Keratinocyte (primary cell): ENCODE measurements at regions not wholly inside any gene's neighbourhood (a gene's known extent, or its start where the extent isn't known, plus 50 kb on each side); places are given as distances from the start of the nearest gene placed in this dataset.

Source experiments
- DNase-seq: peaks from one replicate; pipeline ENCODE4 v3.0.0-alpha.2; 2011; ENCODE audit warnings: low read depth, missing footprints, low spot score
- FAIRE-seq: peaks from 2 replicates; lab custom pipeline; 2011; peaks lifted over from hg19 to GRCh38; lab: Jason Lieb, UNC
- H2AFZ ChIP-seq: 2 replicates; pipeline ENCODE4 v1.6.0; 2012; ENCODE audit warnings: low read length, control low read depth, inconsistent platforms; ENCODE audit not compliant: control insufficient read depth
- H3K27ac ChIP-seq: 2 replicates; pipeline ENCODE4 v1.5.1; 2011; ENCODE audit warnings: low read length; ENCODE audit not compliant: control insufficient read depth, insufficient read depth
- H3K27me3 ChIP-seq: 3 replicates; pipeline ENCODE4 v1.6.0; 2011; ENCODE audit warnings: low read length; ENCODE audit not compliant: control insufficient read depth, insufficient read depth; ENCODE audit errors: extremely low read depth
- H3K36me3 ChIP-seq, 2 experiments: 2 replicates in 1 of 2; 3 replicates in 1 of 2; pipeline ENCODE4 v1.5.1; 2011; ENCODE audit warnings: low read length in 2 of 2, mild to moderate bottlenecking in 1 of 2; ENCODE audit not compliant: control insufficient read depth in 2 of 2, insufficient read depth in 2 of 2; ENCODE audit errors: extremely low read depth in 1 of 2
- H3K4me1 ChIP-seq: 3 replicates; pipeline ENCODE4 v1.5.1; 2011; ENCODE audit warnings: low read length; ENCODE audit not compliant: control insufficient read depth, insufficient read depth; ENCODE audit errors: extremely low read depth
- H3K4me2 ChIP-seq: 3 replicates; pipeline ENCODE4 v1.6.0; 2011; ENCODE audit warnings: low read depth, low read length; ENCODE audit not compliant: control insufficient read depth, insufficient read depth; ENCODE audit errors: extremely low read depth
- H3K4me3 ChIP-seq, 3 experiments: fragments of 200-600 bp in 1 of 3; sonication (generic) in 1 of 3; 2 replicates in 2 of 3; 3 replicates in 1 of 3; pipeline ENCODE4 v1.5.1; 2011 to 2016; ENCODE audit warnings: low read length in 3 of 3, mild to moderate bottlenecking in 3 of 3, control low read depth in 2 of 3, inconsistent platforms in 1 of 3, low read depth in 1 of 3, mixed read lengths in 1 of 3, mixed run types in 1 of 3, moderate library complexity in 1 of 3; ENCODE audit not compliant: control insufficient read depth in 2 of 3, insufficient read depth in 2 of 3; ENCODE audit errors: extremely low read depth in 1 of 3
- H3K79me2 ChIP-seq: 2 replicates; pipeline ENCODE4 v1.6.0; 2012; ENCODE audit warnings: low read length; ENCODE audit not compliant: control insufficient read depth, insufficient read depth
- H3K9ac ChIP-seq: 3 replicates; pipeline ENCODE4 v1.6.0; 2011; ENCODE audit warnings: low read length; ENCODE audit not compliant: control insufficient read depth, insufficient read depth; ENCODE audit errors: extremely low read depth
- H3K9me1 ChIP-seq: 3 replicates; pipeline ENCODE4 v1.6.0; 2011; ENCODE audit warnings: low read length; ENCODE audit not compliant: control insufficient read depth, insufficient read depth; ENCODE audit errors: extremely low read depth
- H3K9me3 ChIP-seq: 2 replicates; pipeline ENCODE4 v1.5.1; 2012; ENCODE audit warnings: low read depth, low read length; ENCODE audit not compliant: control insufficient read depth
- H4K20me1 ChIP-seq: 3 replicates; pipeline ENCODE4 v1.6.0; 2011; ENCODE audit warnings: low read length; ENCODE audit not compliant: control insufficient read depth, insufficient read depth; ENCODE audit errors: extremely low read depth
- EZH2 ChIP-seq: IDR thresholded peaks from one replicate; pipeline ENCODE4 v1.6.1; 2012; ENCODE audit warnings: inconsistent platforms, mild to moderate bottlenecking, low read length, moderate library complexity
- dilution Hi-C: fragments of 300-500 bp; cut with MboI; formaldehyde crosslinking; loops from one replicate; pipeline ENCODE4 v1.7.0; 2020; ENCODE audit warnings: low sequenced_read_pairs; ENCODE audit not compliant: extremely low pct_ligation_motif_present
- TF ChIP-seq, protein P1 (sequence below), 3 experiments: IDR thresholded peaks in 1 of 3; conservative IDR thresholded peaks in 1 of 3; optimal IDR thresholded peaks in 1 of 3; 2 replicates in 2 of 3; 3 replicates in 1 of 3; pipeline versions ENCODE3 to v1.5.1; 2011; ENCODE audit warnings: low read length in 3 of 3, mild to moderate bottlenecking in 3 of 3, moderate library complexity in 2 of 3, control low read depth in 1 of 3, inconsistent platforms in 1 of 3; ENCODE audit not compliant: insufficient read depth in 2 of 3; ENCODE audit errors: extremely low read depth in 1 of 3

DNA sequence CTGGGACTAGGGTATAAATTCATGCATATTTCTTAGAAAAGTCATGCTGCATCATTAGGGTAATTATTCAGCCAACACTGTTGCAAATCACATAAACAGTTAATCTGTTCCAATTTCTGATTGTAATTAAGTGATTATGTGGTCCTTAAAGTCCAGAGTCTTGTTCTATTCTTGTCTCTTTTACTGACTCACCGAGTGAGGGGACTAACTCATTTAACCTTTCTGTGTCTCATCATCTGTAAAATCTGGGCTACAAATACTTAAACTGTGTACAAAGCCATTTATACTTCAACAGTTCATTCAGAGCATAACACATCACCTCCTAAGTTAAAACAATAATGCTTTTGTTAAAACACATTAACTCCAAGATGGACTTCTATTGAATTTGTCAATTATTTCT lies 65.4 kb upstream of the KLHL13 start:
- no peak overlapping the region for H2AFZ ChIP-seq
- FAIRE-seq: no peak
- peaks cover 4% of the 10 kb centered on the region for H3K4me1 ChIP-seq
- no peaks in the 10 kb centered on the region for H3K9me3 ChIP-seq
- no peak overlapping the region for H3K4me2 ChIP-seq
- dilution Hi-C loops: no loop called here
- no peak for DNase-seq
- no peaks in the 10 kb centered on the region for H3K27me3 ChIP-seq
- TF ChIP-seq, protein P1, sequence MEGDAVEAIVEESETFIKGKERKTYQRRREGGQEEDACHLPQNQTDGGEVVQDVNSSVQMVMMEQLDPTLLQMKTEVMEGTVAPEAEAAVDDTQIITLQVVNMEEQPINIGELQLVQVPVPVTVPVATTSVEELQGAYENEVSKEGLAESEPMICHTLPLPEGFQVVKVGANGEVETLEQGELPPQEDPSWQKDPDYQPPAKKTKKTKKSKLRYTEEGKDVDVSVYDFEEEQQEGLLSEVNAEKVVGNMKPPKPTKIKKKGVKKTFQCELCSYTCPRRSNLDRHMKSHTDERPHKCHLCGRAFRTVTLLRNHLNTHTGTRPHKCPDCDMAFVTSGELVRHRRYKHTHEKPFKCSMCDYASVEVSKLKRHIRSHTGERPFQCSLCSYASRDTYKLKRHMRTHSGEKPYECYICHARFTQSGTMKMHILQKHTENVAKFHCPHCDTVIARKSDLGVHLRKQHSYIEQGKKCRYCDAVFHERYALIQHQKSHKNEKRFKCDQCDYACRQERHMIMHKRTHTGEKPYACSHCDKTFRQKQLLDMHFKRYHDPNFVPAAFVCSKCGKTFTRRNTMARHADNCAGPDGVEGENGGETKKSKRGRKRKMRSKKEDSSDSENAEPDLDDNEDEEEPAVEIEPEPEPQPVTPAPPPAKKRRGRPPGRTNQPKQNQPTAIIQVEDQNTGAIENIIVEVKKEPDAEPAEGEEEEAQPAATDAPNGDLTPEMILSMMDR (optimal IDR thresholded peaks at IDR 0.05 in 1 of 3, IDR thresholded peaks at IDR 0.05 in 1 of 3, conservative IDR thresholded peaks at IDR 0.05 in 1 of 3; ENCODE audit: extremely low read depth in 1 of 3, insufficient read depth in 2 of 3, low read length in 3 of 3): no peak
- no peak for TF ChIP-seq EZH2
- H4K20me1 ChIP-seq: no peaks in the 10 kb centered on the region
- H3K9ac ChIP-seq: no peak overlapping the region
- no peaks in the 10 kb centered on the region for H3K9me1 ChIP-seq
- no peak overlapping the region for H3K4me3 ChIP-seq
- no peaks in the 10 kb centered on the region for H3K36me3 ChIP-seq
- H3K27ac ChIP-seq: no peak overlapping the region
- no peaks in the 10 kb centered on the region for H3K79me2 ChIP-seq

DNA sequence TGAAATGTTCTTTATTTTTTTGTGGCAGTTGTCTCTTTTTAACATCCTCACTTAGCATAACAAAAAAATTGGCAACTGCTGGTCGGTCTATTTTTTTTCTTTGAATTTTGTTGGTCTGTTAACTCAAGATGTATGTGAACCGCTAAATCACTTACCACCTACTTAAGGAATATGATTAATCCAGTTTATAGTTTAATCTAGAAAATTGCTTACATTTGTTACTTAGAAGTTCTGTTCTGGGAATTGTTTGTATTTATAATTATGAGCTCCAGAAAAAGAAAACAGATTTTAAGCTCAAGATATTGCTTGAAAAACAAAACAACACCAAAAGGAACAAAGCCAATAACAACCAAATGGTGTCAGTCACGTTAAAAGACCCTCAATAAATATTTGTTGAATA lies 66.1 kb upstream of the KLHL13 start:
- DNase-seq (no peak), FAIRE-seq (no peak)
- no peaks in the 10 kb centered on the region for H3K9me1 ChIP-seq
- H3K4me2 ChIP-seq: no peak overlapping the region
- H3K27ac ChIP-seq: no peak overlapping the region
- peaks cover 4% of the 10 kb centered on the region for H3K4me1 ChIP-seq
- no peaks in the 10 kb centered on the region for H3K79me2 ChIP-seq
- no peak overlapping the region for H2AFZ ChIP-seq
- no peaks in the 10 kb centered on the region for H4K20me1 ChIP-seq
- TF ChIP-seq, protein P1 (optimal IDR thresholded peaks at IDR 0.05 in 1 of 3, IDR thresholded peaks at IDR 0.05 in 1 of 3, conservative IDR thresholded peaks at IDR 0.05 in 1 of 3; ENCODE audit: extremely low read depth in 1 of 3, insufficient read depth in 2 of 3, low read length in 3 of 3): no peak
- no peak for TF ChIP-seq EZH2
- no peaks in the 10 kb centered on the region for H3K36me3 ChIP-seq
- no peak overlapping the region for H3K4me3 ChIP-seq
- H3K9me3 ChIP-seq: no peaks in the 10 kb centered on the region
- H3K9ac ChIP-seq: no peak overlapping the region
- dilution Hi-C loops: no loop called here
- H3K27me3 ChIP-seq: no peaks in the 10 kb centered on the region
